Amniotic epithelial cell (primary cell): ENCODE measurements at regions not wholly inside any gene's neighbourhood (a gene's known extent, or its start where the extent isn't known, plus 50 kb on each side); places are given as distances from the start of the nearest gene placed in this dataset.

Source experiments
- DNase-seq: peaks from one replicate; pipeline ENCODE4 v3.0.0-alpha.2; 2010; ENCODE audit warnings: low read depth

GRCh38 chr16:80300456-80300855 lies 240.3 kb upstream of the DYNLRB2 start:
- no peak for DNase-seq

GRCh38 chr16:80299416-80299815 lies 241.4 kb upstream of the DYNLRB2 start:
- peak; percentile 41 for DNase-seq

GRCh38 chr16:80298676-80299075 lies 242.1 kb upstream of the DYNLRB2 start:
- no peak for DNase-seq

GRCh38 chr16:80296034-80296433 lies 244.8 kb upstream of the DYNLRB2 start:
- DNase-seq = no peak

GRCh38 chr16:80294172-80294571 lies 246.6 kb upstream of the DYNLRB2 start:
- no peak for DNase-seq

GRCh38 chr16:80288616-80289015 lies 252.2 kb upstream of the DYNLRB2 start:
- DNase-seq = no peak

GRCh38 chr16:80287674-80288073 lies 253.1 kb upstream of the DYNLRB2 start:
- DNase-seq = no peak

GRCh38 chr16:80285104-80285503 lies 255.7 kb upstream of the DYNLRB2 start:
- peak; percentile 72 for DNase-seq

GRCh38 chr16:80283466-80284392 lies 257.1 kb upstream of the DYNLRB2 start:
- DNase-seq = no peak

GRCh38 chr16:80280557-80280956 lies 260.2 kb upstream of the DYNLRB2 start:
- no peak for DNase-seq

- no peak for DNase-seq
Measured at GRCh38 chr16:80279656-80280055, 261.1 kb upstream of the DYNLRB2 start.

GRCh38 chr16:80277182-80277581 lies 263.6 kb upstream of the DYNLRB2 start:
- DNase-seq = no peak

- peak; percentile 75 for DNase-seq
Measured at GRCh38 chr16:80274576-80275191, 266.1 kb upstream of the DYNLRB2 start.

GRCh38 chr16:80273635-80274538 lies 266.9 kb upstream of the DYNLRB2 start:
- DNase-seq = peak; percentile 49

- peak; percentile 46 for DNase-seq
Measured at GRCh38 chr16:80265624-80266306, 275.0 kb upstream of the DYNLRB2 start.

GRCh38 chr16:80263848-80264694 lies 276.7 kb upstream of the DYNLRB2 start:
- no peak for DNase-seq

- DNase-seq = no peak
Measured at GRCh38 chr16:80263181-80263823, 277.5 kb upstream of the DYNLRB2 start.

- no peak for DNase-seq
Measured at GRCh38 chr16:80260906-80261311, 279.9 kb upstream of the DYNLRB2 start.

GRCh38 chr16:80259290-80259805 lies 281.4 kb upstream of the DYNLRB2 start:
- DNase-seq = no peak

- no peak for DNase-seq
Measured at GRCh38 chr16:80258407-80258806, 282.4 kb upstream of the DYNLRB2 start.
